ENCODE measurements at regions not wholly inside any gene's neighbourhood (a gene's known extent, or its start where the extent isn't known, plus 50 kb on each side); places are given as distances from the start of the nearest gene placed in this dataset.

- DNase-seq (ENCODE audit: low spot score) = no peak
- no peak for ATAC-seq
- Histone ChIP-seq H4K20me1 (replicated peaks; ENCODE audit: insufficient read depth) (no peaks in the 10 kb centered on the region), H3K9me2 (ENCODE audit: insufficient read depth) (peaks cover 29% of the 10 kb centered on the region), H3K4me2 (no peak overlapping the region), H3F3A (replicated peaks; ENCODE audit: low read depth) (no peaks in the 10 kb centered on the region), H3K27me3 (ENCODE audit: insufficient read depth) (no peaks in the 10 kb centered on the region), H3K36me3 (ENCODE audit: insufficient read depth) (no peaks in the 10 kb centered on the region), H3K4me1 (ENCODE audit: insufficient read depth) (no peaks in the 10 kb centered on the region), H3K79me2 (replicated peaks; ENCODE audit: insufficient read depth) (no peaks in the 10 kb centered on the region), H2AFZ (no peak overlapping the region), H3K4me3 (no peak overlapping the region), H3K27ac (ENCODE audit: low read depth) (no peak overlapping the region)
- Mint-ChIP-seq H3K27ac (no peak overlapping the region), H3K9me3 (no peaks in the 10 kb centered on the region), H3K4me3 (no peak overlapping the region), H3K36me3 (ENCODE audit: low read depth) (no peaks in the 10 kb centered on the region), H3K27me3 (ENCODE audit: insufficient read depth, low read depth, poor library complexity) (no peaks in the 10 kb centered on the region), H3K4me1 (no peaks in the 10 kb centered on the region)
- TF ChIP-seq EZH2 (IDR thresholded peaks at IDR 0.05; ENCODE audit: low read depth, unreplicated experiment) (no peak), STAT1 (IDR thresholded peaks at IDR 0.05; ENCODE audit: unreplicated experiment) (no peak), ZNF114 (CRISPR knock-in tag; IDR thresholded peaks at IDR 0.05) (no peak), ZNF331 (CRISPR knock-in tag; IDR thresholded peaks at IDR 0.05; ENCODE audit: low read depth) (no peak), REST (IDR thresholded peaks at IDR 0.05; ENCODE audit: unreplicated experiment) (no peak), CREB1 (CRISPR knock-in tag; IDR thresholded peaks at IDR 0.05; ENCODE audit: low read depth) (no peak), CTCF (conservative IDR thresholded peaks at IDR 0.05; ENCODE audit: low read depth in 2 of 2) (no peak), JUNB (IDR thresholded peaks at IDR 0.05; ENCODE audit: unreplicated experiment) (no peak), EZH2phosphoT487 (IDR thresholded peaks at IDR 0.05; ENCODE audit: unreplicated experiment) (no peak), ZNF462 (CRISPR knock-in tag; IDR thresholded peaks at IDR 0.05) (no peak)
These were observed 400.6 kb downstream of the IRS1 start for GRCh38 chr2:226399006-226399405.
